ENCODE measurements at regions not wholly inside any gene's neighbourhood (a gene's known extent, or its start where the extent isn't known, plus 50 kb on each side); places are given as distances from the start of the nearest gene placed in this dataset.

DNA sequence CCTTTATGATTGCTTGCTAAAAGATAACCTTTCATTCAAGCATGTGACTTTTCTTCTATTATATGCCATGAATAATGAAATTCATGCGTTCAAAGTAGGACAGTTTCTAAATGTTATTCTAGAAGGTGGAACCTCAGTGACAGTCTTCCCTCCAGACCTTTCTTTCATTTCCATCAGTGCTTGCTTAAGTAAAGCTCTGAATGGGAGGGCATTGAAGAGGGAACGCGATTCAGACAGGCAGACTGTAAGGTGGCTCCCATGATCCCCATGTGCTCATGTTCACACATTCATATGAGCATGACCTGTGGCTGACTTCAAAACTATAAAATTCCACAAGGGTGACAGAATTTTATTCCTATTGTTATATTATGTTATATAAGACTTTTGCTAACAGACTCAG, 1367.3 kb upstream of the IGFBP7 start:
- H3K4me3 ChIP-seq (replicated peaks in 1 of 3; ENCODE audit: insufficient read depth in 1 of 3, low read depth in 2 of 3, low read length in 3 of 3), result no peak overlapping the region
- no peak overlapping the region for H3K27ac ChIP-seq (ENCODE audit: extremely low read length, insufficient read depth, low read length)
- intact Hi-C loops (cut with micrococcal nuclease; ENCODE audit: unreplicated experiment) (no loop called here), in situ Hi-C loops (cut with HindIII; ENCODE audit: extremely low pct_ligation_motif_present, low pct_unique_long_range_greater_than_20kb) (no loop called here)
- WGBS (ENCODE audit: low lambda C conversion rate), result 0% methylated on average over 3 of the region's 3 CpGs
- no peak overlapping the region for H3K4me2 ChIP-seq (ENCODE audit: low read depth, low read length)
- no peak for DNase-seq (ENCODE audit: low spot score)
- peaks cover 9% of the 10 kb centered on the region for H3K9me3 ChIP-seq (ENCODE audit: low read length)
- no peaks in the 10 kb centered on the region for H3K79me2 ChIP-seq (ENCODE audit: insufficient read depth, low read length)
- no peaks in the 10 kb centered on the region for H4K20me1 ChIP-seq (ENCODE audit: insufficient read depth, low read length)
- H3K36me3 ChIP-seq (replicated peaks in 1 of 2; ENCODE audit: control insufficient read depth in 1 of 2, insufficient read depth in 2 of 2, low read length in 2 of 2), result no peaks in the 10 kb centered on the region
- no TSS peak for BruUV-seq (replicated peaks)
- CTCF ChIA-PET (ENCODE audit: low intra/inter-chr PET ratio, low total read pairs), result no interaction called here
- POLR2A ChIA-PET, result no interaction called here
- no peak overlapping the region for H2AFZ ChIP-seq (ENCODE audit: low read length)
- no peaks in the 10 kb centered on the region for H3K27me3 ChIP-seq (ENCODE audit: control insufficient read depth in 1 of 2, insufficient read depth in 2 of 2, low read length in 2 of 2)
- H3K9ac ChIP-seq (ENCODE audit: insufficient read depth, low read depth, low read length), result no peak overlapping the region
- no peaks in the 10 kb centered on the region for H3K4me1 ChIP-seq (ENCODE audit: insufficient read depth, low read length)
- TF ChIP-seq TARDBP (CRISPR knock-in tag; IDR thresholded peaks at IDR 0.05), result no peak
- TF ChIP-seq, protein P1, sequence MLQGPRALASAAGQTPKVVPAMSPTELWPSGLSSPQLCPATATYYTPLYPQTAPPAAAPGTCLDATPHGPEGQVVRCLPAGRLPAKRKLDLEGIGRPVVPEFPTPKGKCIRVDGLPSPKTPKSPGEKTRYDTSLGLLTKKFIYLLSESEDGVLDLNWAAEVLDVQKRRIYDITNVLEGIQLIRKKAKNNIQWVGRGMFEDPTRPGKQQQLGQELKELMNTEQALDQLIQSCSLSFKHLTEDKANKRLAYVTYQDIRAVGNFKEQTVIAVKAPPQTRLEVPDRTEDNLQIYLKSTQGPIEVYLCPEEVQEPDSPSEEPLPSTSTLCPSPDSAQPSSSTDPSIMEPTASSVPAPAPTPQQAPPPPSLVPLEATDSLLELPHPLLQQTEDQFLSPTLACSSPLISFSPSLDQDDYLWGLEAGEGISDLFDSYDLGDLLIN (CRISPR knock-in tag; IDR thresholded peaks at IDR 0.05; ENCODE audit: borderline replicate concordance), result no peak
- TF ChIP-seq, protein P2, sequence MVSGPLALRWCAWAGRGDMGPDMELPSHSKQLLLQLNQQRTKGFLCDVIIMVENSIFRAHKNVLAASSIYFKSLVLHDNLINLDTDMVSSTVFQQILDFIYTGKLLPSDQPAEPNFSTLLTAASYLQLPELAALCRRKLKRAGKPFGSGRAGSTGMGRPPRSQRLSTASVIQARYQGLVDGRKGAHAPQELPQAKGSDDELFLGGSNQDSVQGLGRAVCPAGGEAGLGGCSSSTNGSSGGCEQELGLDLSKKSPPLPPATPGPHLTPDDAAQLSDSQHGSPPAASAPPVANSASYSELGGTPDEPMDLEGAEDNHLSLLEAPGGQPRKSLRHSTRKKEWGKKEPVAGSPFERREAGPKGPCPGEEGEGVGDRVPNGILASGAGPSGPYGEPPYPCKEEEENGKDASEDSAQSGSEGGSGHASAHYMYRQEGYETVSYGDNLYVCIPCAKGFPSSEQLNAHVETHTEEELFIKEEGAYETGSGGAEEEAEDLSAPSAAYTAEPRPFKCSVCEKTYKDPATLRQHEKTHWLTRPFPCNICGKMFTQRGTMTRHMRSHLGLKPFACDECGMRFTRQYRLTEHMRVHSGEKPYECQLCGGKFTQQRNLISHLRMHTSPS (CRISPR knock-in tag; IDR thresholded peaks at IDR 0.05; ENCODE audit: low read depth), result no peak
- TF ChIP-seq, protein P3, sequence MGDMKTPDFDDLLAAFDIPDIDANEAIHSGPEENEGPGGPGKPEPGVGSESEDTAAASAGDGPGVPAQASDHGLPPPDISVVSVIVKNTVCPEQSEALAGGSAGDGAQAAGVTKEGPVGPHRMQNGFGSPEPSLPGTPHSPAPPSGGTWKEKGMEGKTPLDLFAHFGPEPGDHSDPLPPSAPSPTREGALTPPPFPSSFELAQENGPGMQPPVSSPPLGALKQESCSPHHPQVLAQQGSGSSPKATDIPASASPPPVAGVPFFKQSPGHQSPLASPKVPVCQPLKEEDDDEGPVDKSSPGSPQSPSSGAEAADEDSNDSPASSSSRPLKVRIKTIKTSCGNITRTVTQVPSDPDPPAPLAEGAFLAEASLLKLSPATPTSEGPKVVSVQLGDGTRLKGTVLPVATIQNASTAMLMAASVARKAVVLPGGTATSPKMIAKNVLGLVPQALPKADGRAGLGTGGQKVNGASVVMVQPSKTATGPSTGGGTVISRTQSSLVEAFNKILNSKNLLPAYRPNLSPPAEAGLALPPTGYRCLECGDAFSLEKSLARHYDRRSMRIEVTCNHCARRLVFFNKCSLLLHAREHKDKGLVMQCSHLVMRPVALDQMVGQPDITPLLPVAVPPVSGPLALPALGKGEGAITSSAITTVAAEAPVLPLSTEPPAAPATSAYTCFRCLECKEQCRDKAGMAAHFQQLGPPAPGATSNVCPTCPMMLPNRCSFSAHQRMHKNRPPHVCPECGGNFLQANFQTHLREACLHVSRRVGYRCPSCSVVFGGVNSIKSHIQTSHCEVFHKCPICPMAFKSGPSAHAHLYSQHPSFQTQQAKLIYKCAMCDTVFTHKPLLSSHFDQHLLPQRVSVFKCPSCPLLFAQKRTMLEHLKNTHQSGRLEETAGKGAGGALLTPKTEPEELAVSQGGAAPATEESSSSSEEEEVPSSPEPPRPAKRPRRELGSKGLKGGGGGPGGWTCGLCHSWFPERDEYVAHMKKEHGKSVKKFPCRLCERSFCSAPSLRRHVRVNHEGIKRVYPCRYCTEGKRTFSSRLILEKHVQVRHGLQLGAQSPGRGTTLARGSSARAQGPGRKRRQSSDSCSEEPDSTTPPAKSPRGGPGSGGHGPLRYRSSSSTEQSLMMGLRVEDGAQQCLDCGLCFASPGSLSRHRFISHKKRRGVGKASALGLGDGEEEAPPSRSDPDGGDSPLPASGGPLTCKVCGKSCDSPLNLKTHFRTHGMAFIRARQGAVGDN (CRISPR knock-in tag; IDR thresholded peaks at IDR 0.05), result no peak
- no peak for FAIRE-seq
- no peak for ATAC-seq

All from HepG2 (cell line).